ENCODE measurements at regions not wholly inside any gene's neighbourhood (a gene's known extent, or its start where the extent isn't known, plus 50 kb on each side); places are given as distances from the start of the nearest gene placed in this dataset.

DNA sequence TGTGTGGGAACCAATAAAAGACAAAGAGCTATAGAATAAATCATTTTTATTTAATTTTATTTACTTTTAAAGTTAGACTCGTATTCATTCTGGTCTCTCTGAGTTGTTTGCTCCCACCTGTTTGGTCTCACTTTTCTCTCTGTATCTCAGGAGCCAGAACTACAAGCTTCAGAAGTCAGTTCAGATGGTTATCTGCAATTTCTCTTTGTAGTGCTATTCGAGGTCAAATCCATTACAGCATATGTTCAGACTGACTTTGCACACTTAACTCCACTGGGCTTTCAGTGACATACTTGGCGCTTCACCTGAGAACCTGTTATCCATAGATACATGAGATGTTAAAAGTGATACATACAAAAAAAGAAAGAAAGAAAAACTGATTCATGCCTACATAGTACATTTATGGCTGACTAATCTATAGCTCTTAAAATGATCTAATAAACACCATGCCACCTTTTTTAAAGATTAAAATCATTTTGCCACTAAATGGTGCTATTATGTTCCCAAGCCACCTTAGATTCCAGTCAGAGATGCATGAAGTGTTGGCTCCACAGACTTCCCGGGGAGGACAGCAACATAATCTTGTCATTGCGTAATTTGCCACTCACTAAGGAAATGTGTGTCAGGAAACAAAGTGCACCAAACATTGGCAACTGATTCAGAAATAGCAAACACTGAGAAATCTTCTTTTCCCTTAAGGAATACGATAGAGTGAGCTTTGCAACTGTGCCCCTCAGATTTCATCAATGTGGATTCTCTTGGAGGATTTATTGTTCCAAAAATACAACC, 396.7 kb downstream of the HACE1 start (continued):
- TF ChIP-seq, protein P1, sequence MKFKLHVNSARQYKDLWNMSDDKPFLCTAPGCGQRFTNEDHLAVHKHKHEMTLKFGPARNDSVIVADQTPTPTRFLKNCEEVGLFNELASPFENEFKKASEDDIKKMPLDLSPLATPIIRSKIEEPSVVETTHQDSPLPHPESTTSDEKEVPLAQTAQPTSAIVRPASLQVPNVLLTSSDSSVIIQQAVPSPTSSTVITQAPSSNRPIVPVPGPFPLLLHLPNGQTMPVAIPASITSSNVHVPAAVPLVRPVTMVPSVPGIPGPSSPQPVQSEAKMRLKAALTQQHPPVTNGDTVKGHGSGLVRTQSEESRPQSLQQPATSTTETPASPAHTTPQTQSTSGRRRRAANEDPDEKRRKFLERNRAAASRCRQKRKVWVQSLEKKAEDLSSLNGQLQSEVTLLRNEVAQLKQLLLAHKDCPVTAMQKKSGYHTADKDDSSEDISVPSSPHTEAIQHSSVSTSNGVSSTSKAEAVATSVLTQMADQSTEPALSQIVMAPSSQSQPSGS (CRISPR knock-in tag; IDR thresholded peaks at IDR 0.05; ENCODE audit: borderline replicate concordance, low read depth), result no peak
- TF ChIP-seq, protein P2, sequence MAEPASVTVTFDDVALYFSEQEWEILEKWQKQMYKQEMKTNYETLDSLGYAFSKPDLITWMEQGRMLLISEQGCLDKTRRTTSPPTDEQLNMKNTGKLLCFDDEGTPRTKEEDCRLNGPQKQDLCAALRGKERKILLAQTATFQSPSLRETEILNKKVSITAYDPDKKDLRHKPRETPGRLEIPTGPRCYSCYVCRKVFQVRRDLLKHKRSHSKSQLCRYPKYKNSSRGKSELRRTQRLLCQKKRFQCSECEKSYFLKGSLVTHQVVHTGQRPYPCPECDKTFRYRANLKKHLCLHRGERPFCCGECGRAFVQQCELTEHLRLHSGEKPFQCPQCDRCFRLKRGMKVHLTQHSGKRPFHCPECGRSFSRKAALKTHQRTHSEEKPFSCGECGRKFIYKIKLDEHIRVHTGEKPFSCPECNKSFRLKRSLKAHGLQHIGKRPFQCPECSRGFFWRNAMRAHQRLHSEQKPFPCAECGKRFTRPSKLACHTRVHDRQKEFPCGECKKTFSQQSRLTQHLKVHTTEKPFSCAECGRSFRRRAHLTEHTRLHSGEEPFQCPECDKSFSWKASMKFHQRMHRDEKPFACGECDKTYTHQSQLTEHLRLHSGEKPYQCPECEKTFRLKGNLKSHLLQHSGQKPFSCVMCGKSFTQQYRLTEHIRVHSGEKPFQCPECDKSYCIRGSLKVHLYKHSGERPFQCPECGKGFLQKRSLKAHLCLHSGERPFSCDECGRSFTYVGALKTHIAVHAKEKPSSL (CRISPR knock-in tag; conservative IDR thresholded peaks at IDR 0.05), result no peak
- TF ChIP-seq OVOL2 (CRISPR knock-in tag; IDR thresholded peaks at IDR 0.05; ENCODE audit: borderline replicate concordance) (no peak), ETV6 (CRISPR knock-in tag; IDR thresholded peaks at IDR 0.05) (no peak)
- TF ChIP-seq, protein P3, sequence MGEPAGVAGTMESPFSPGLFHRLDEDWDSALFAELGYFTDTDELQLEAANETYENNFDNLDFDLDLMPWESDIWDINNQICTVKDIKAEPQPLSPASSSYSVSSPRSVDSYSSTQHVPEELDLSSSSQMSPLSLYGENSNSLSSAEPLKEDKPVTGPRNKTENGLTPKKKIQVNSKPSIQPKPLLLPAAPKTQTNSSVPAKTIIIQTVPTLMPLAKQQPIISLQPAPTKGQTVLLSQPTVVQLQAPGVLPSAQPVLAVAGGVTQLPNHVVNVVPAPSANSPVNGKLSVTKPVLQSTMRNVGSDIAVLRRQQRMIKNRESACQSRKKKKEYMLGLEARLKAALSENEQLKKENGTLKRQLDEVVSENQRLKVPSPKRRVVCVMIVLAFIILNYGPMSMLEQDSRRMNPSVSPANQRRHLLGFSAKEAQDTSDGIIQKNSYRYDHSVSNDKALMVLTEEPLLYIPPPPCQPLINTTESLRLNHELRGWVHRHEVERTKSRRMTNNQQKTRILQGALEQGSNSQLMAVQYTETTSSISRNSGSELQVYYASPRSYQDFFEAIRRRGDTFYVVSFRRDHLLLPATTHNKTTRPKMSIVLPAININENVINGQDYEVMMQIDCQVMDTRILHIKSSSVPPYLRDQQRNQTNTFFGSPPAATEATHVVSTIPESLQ (CRISPR knock-in tag; IDR thresholded peaks at IDR 0.05), result no peak

DNA sequence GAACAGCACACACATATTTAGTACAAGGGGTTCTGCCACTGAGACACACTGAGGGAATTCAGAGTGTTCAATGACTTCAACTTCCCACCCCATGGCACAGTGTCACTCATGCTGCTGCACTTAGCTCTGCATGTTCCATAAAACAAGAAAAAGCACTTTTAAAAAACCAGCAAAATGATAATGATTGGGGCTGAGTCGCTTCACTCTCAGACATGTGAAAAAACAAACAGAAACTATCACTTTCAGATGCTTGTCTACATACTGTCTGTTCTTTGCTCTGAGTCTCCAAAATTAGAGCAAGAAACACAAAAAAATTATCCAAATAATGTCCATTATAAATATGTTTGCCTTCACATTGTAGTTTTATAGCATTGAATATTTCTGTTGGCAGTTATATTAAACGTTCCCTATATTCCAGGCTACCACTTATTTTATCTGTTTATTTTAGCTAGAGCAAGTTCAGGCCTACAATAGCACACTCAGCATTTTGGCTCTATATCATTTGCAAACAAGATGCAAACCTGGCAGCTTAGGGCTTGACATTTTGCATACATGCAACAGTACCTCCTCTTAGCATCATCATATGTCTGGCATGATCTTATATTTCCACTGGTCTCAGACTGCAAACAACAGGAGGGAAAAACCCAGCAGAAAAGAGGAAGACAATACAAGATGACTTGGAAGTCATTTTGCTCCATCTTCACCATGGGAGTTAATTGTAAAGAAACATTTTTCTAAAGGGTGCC, 398.8 kb downstream of the HACE1 start:
- no peak for TF ChIP-seq ZNF263 (CRISPR knock-in tag; IDR thresholded peaks at IDR 0.05; ENCODE audit: low read depth)
- TF ChIP-seq ZNF396 (CRISPR knock-in tag; IDR thresholded peaks at IDR 0.05; ENCODE audit: borderline replicate concordance), result no peak
- no peak for TF ChIP-seq ESRRA (CRISPR knock-in tag; IDR thresholded peaks at IDR 0.05; ENCODE audit: borderline replicate concordance)
- TF ChIP-seq, protein P4, sequence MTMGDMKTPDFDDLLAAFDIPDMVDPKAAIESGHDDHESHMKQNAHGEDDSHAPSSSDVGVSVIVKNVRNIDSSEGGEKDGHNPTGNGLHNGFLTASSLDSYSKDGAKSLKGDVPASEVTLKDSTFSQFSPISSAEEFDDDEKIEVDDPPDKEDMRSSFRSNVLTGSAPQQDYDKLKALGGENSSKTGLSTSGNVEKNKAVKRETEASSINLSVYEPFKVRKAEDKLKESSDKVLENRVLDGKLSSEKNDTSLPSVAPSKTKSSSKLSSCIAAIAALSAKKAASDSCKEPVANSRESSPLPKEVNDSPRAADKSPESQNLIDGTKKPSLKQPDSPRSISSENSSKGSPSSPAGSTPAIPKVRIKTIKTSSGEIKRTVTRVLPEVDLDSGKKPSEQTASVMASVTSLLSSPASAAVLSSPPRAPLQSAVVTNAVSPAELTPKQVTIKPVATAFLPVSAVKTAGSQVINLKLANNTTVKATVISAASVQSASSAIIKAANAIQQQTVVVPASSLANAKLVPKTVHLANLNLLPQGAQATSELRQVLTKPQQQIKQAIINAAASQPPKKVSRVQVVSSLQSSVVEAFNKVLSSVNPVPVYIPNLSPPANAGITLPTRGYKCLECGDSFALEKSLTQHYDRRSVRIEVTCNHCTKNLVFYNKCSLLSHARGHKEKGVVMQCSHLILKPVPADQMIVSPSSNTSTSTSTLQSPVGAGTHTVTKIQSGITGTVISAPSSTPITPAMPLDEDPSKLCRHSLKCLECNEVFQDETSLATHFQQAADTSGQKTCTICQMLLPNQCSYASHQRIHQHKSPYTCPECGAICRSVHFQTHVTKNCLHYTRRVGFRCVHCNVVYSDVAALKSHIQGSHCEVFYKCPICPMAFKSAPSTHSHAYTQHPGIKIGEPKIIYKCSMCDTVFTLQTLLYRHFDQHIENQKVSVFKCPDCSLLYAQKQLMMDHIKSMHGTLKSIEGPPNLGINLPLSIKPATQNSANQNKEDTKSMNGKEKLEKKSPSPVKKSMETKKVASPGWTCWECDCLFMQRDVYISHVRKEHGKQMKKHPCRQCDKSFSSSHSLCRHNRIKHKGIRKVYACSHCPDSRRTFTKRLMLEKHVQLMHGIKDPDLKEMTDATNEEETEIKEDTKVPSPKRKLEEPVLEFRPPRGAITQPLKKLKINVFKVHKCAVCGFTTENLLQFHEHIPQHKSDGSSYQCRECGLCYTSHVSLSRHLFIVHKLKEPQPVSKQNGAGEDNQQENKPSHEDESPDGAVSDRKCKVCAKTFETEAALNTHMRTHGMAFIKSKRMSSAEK (CRISPR knock-in tag; IDR thresholded peaks at IDR 0.05; ENCODE audit: borderline replicate concordance), result no peak
- TF ChIP-seq, protein P5, sequence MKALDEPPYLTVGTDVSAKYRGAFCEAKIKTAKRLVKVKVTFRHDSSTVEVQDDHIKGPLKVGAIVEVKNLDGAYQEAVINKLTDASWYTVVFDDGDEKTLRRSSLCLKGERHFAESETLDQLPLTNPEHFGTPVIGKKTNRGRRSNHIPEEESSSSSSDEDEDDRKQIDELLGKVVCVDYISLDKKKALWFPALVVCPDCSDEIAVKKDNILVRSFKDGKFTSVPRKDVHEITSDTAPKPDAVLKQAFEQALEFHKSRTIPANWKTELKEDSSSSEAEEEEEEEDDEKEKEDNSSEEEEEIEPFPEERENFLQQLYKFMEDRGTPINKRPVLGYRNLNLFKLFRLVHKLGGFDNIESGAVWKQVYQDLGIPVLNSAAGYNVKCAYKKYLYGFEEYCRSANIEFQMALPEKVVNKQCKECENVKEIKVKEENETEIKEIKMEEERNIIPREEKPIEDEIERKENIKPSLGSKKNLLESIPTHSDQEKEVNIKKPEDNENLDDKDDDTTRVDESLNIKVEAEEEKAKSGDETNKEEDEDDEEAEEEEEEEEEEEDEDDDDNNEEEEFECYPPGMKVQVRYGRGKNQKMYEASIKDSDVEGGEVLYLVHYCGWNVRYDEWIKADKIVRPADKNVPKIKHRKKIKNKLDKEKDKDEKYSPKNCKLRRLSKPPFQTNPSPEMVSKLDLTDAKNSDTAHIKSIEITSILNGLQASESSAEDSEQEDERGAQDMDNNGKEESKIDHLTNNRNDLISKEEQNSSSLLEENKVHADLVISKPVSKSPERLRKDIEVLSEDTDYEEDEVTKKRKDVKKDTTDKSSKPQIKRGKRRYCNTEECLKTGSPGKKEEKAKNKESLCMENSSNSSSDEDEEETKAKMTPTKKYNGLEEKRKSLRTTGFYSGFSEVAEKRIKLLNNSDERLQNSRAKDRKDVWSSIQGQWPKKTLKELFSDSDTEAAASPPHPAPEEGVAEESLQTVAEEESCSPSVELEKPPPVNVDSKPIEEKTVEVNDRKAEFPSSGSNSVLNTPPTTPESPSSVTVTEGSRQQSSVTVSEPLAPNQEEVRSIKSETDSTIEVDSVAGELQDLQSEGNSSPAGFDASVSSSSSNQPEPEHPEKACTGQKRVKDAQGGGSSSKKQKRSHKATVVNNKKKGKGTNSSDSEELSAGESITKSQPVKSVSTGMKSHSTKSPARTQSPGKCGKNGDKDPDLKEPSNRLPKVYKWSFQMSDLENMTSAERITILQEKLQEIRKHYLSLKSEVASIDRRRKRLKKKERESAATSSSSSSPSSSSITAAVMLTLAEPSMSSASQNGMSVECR (CRISPR knock-in tag; IDR thresholded peaks at IDR 0.05; ENCODE audit: borderline replicate concordance), result no peak
- TF ChIP-seq, protein P6, sequence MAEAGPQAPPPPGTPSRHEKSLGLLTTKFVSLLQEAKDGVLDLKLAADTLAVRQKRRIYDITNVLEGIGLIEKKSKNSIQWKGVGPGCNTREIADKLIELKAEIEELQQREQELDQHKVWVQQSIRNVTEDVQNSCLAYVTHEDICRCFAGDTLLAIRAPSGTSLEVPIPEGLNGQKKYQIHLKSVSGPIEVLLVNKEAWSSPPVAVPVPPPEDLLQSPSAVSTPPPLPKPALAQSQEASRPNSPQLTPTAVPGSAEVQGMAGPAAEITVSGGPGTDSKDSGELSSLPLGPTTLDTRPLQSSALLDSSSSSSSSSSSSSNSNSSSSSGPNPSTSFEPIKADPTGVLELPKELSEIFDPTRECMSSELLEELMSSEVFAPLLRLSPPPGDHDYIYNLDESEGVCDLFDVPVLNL (CRISPR knock-in tag; IDR thresholded peaks at IDR 0.05; ENCODE audit: borderline replicate concordance, low read depth), result no peak
- no peak for TF ChIP-seq SP1 (CRISPR knock-in tag; conservative IDR thresholded peaks at IDR 0.05)
- TF ChIP-seq NFYB (CRISPR knock-in tag; conservative IDR thresholded peaks at IDR 0.05; ENCODE audit: low read depth), result no peak
- TF ChIP-seq RELA (CRISPR knock-in tag; IDR thresholded peaks at IDR 0.05; ENCODE audit: borderline replicate concordance), result no peak
- TF ChIP-seq NR2C2 (CRISPR knock-in tag; IDR thresholded peaks at IDR 0.05), result no peak
- ChIA-PET CTCF (interaction anchor here (1.6 kb wide), 1 partner anchor 65 kb away, joined by 4 read pairs; no protein-coding TSS in a partner anchor), POLR2A (no interaction called here)
- no peaks in the 10 kb centered on the region for H3K27me3 Mint-ChIP-seq (ENCODE audit: low read depth)
- H3K4me1 Mint-ChIP-seq, result no peaks in the 10 kb centered on the region
- ATAC-seq, result no peak
- no peak overlapping the region for H3K4me3 Mint-ChIP-seq
- no peak overlapping the region for H3K27ac Mint-ChIP-seq
- 0 out of 2 replicates have a peak, but pooled peaks cover 3% of the 10 kb centered on the region for H3K9me3 Mint-ChIP-seq
- DNase-seq (ENCODE audit: low spot score), result no peak
- H3K36me3 Mint-ChIP-seq, result no peaks in the 10 kb centered on the region; the same call in 1 of the 2 replicates

All from WTC11 (cell line).